ENCODE measurements at regions not wholly inside any gene's neighbourhood (a gene's known extent, or its start where the extent isn't known, plus 50 kb on each side); places are given as distances from the start of the nearest gene placed in this dataset.

DNA sequence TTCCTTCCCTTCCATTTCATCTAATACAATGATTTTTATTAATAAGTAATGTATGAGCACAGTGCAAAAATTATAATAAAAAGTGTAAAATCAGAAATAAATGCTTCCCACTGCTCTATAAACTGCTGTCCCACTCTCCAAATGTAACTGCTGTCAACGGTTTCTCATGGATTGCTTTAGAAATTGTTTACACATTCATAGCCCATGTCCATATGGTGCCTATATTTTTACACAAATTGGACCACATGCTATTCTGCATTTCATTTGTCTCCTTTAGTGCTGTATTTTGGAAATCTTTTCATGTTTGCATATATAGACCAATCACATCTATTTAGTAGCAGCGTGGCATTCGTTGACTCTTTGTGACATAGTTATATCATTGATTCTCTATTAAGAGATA is 164.7 kb upstream of the SLCO3A1 start:
- TF ChIP-seq, protein P1, sequence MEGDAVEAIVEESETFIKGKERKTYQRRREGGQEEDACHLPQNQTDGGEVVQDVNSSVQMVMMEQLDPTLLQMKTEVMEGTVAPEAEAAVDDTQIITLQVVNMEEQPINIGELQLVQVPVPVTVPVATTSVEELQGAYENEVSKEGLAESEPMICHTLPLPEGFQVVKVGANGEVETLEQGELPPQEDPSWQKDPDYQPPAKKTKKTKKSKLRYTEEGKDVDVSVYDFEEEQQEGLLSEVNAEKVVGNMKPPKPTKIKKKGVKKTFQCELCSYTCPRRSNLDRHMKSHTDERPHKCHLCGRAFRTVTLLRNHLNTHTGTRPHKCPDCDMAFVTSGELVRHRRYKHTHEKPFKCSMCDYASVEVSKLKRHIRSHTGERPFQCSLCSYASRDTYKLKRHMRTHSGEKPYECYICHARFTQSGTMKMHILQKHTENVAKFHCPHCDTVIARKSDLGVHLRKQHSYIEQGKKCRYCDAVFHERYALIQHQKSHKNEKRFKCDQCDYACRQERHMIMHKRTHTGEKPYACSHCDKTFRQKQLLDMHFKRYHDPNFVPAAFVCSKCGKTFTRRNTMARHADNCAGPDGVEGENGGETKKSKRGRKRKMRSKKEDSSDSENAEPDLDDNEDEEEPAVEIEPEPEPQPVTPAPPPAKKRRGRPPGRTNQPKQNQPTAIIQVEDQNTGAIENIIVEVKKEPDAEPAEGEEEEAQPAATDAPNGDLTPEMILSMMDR (IDR thresholded peaks at IDR 0.05; ENCODE audit: low read depth, low read length) = no peak
- TF ChIP-seq EZH2phosphoT487 (IDR thresholded peaks at IDR 0.05; ENCODE audit: low read depth) = no peak

All from OCI-LY3 (cell line).